ENCODE measurements at regions not wholly inside any gene's neighbourhood (a gene's known extent, or its start where the extent isn't known, plus 50 kb on each side); places are given as distances from the start of the nearest gene placed in this dataset.

GRCh38 chr4:30103455-30103854 is 616.7 kb upstream of the PCDH7 start:
- TF ChIP-seq, protein P1, sequence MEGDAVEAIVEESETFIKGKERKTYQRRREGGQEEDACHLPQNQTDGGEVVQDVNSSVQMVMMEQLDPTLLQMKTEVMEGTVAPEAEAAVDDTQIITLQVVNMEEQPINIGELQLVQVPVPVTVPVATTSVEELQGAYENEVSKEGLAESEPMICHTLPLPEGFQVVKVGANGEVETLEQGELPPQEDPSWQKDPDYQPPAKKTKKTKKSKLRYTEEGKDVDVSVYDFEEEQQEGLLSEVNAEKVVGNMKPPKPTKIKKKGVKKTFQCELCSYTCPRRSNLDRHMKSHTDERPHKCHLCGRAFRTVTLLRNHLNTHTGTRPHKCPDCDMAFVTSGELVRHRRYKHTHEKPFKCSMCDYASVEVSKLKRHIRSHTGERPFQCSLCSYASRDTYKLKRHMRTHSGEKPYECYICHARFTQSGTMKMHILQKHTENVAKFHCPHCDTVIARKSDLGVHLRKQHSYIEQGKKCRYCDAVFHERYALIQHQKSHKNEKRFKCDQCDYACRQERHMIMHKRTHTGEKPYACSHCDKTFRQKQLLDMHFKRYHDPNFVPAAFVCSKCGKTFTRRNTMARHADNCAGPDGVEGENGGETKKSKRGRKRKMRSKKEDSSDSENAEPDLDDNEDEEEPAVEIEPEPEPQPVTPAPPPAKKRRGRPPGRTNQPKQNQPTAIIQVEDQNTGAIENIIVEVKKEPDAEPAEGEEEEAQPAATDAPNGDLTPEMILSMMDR (IDR thresholded peaks at IDR 0.05; ENCODE audit: extremely low read depth in 1 of 2, insufficient read depth in 1 of 2, low read depth in 1 of 2, low read length in 2 of 2): no peak
- TF ChIP-seq POLR2A (IDR thresholded peaks at IDR 0.05; ENCODE audit: low read depth, low read length) (peak; percentile 38), MYC (IDR thresholded peaks at IDR 0.05; ENCODE audit: low read depth, low read length) (no peak), POLR2AphosphoS5 (IDR thresholded peaks at IDR 0.05; ENCODE audit: insufficient read depth, low read depth, low read length) (peak; percentile 30), EZH2 (IDR thresholded peaks at IDR 0.05; ENCODE audit: borderline replicate concordance, low read depth, low read length, severe bottlenecking) (no peak), GATA2 (IDR thresholded peaks at IDR 0.05; ENCODE audit: insufficient read depth, insufficient read length, low read depth, low read length) (peak; percentile 37), JUN (IDR thresholded peaks at IDR 0.05; ENCODE audit: borderline replicate concordance, insufficient read depth, insufficient read length, low read depth) (peak; percentile 95)

All from endothelial cell of umbilical vein (primary cell).